ENCODE measurements at regions not wholly inside any gene's neighbourhood (a gene's known extent, or its start where the extent isn't known, plus 50 kb on each side); places are given as distances from the start of the nearest gene placed in this dataset.
"Not testable (repeated sequence)": the region's sequence is repeated elsewhere in the genome, so short reads cannot be mapped to it uniquely, and the experiment has no call there.

DNA sequence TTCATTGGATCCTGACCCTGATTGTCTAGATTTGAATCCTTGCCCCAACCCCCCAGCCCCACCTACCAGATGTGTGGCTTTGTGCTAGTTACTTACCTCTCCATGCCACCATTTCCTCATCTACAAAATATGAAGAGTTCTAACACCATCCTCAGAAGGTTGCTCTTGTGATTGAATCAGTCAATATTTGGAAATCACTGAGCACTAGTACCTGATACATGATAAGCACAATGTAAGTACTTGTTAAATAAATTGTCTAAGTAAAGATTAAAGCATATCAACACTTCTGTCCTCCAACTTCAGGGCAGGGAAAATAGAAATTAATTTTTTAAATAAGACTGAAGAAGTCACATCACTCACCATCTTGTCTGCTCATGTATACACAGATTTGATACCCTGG is 249.6 kb upstream of the KLF3 start:
- no peak for DNase-seq (ENCODE audit: low spot score)

GRCh38 chr4:38415682-38416081 is 248.3 kb upstream of the KLF3 start:
- no peak for DNase-seq (ENCODE audit: low spot score)

- no peak for DNase-seq (ENCODE audit: low spot score)
Observed at GRCh38 chr4:38416450-38417014, 247.5 kb upstream of the KLF3 start.

DNA sequence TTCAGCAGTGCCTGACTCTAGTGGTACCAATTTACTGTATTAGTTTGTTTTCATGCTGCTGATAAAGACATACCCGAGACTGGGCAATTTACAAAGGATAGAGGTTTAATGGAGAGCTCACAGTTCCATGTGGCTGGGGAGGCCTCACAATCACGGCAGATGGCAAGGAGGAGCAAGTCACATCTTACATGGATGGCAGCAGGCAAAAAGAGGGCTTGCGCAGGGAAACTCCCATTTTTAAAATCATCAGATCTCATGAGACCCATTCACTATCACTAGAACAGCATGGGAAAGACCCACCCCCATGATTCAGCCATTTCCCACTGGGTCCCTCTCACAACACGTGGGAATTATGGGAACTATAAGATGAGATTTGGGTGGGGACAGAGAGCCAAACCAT is 243.7 kb upstream of the KLF3 start:
- not testable (repeated sequence) for DNase-seq (ENCODE audit: low spot score)

- DNase-seq (ENCODE audit: low spot score): no peak
Observed at GRCh38 chr4:38422850-38423249, 241.1 kb upstream of the KLF3 start.

- peak; percentile 75 for DNase-seq (ENCODE audit: low spot score)
Observed at GRCh38 chr4:38424151-38424871, 239.7 kb upstream of the KLF3 start.

- DNase-seq (ENCODE audit: low spot score): no peak
Observed at GRCh38 chr4:38426532-38426931, 237.5 kb upstream of the KLF3 start.

DNA sequence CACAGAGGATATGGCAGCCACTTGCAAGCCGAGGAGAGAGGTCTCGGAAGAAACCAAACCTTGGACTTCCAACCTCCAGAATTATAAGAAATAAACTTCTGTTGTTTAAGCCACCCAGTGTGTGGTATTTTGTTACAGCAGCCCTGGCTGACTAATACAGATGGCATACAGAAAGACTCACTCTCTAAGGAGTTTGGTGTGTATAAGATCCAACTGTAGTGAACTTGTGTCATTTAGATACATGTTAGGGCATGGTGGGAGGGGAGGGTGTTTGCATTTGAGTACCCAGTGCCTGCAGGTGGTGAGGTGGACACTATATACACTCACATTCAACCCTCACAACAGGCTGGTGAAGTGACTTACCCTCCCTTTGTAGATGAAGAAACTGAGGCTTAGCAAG is 233.2 kb upstream of the KLF3 start:
- DNase-seq (ENCODE audit: low spot score): no peak

DNA sequence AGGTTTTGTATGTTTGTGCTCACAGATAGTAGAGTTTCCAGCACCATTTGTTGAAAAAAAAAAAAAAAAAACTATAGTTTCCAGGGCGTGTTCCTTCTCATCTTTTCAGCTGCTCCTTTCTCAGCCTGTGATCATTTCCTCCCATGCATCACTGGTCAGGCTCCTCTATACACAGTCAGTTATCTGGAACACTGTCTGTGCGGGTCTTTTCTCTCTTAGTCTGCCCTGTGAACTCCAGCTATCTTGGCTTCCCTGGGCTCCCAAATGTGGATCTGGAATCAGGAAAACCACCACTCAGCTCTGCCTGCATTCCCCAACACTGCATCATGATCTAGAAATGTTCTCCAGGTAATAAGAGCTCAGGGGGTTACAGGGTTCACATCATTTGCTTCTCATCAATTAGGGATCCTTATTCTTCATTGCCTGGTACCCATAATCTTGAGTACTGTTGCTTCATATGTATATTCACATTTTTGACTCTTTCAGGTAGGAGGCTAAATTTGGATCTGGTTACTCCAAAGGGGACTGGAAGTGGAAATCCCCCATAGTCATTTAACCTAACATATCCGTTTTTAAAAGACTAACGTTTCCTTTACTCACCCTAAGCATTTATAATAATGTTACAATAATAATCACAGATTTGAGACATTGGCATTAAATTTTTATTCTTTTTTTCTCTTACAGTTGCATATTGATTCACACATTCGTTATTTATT is 221.8 kb upstream of the KLF3 start:
- no peak for DNase-seq (ENCODE audit: low spot score)

- no peak for DNase-seq (ENCODE audit: low spot score)
Observed at GRCh38 chr4:38449506-38450174, 214.4 kb upstream of the KLF3 start.

- no peak for DNase-seq (ENCODE audit: low spot score)
Observed at GRCh38 chr4:38452009-38452408, 212.0 kb upstream of the KLF3 start.

DNA sequence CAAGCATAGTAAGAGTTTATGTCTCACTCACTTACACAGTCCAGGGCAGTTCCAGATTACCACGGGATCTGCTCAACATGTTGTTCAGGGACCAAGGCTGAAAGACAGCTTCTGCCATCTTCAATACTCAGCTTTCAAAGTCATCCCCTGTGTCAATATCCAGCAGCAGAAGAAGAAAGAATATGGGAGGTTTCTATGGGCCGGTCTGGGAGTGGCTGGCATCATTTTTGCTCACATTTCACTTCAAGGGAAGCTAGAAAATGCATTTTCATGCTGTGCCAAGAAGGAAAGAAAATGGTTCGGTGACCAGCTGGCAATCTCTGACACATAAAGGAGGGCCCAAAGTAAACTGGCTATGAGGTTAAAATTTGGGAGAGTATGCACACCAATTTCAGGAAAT is 211.5 kb upstream of the KLF3 start:
- no peak for DNase-seq (ENCODE audit: low spot score)

- DNase-seq (ENCODE audit: low spot score): no peak
Observed at GRCh38 chr4:38453253-38453881, 210.6 kb upstream of the KLF3 start.

- no peak for DNase-seq (ENCODE audit: low spot score)
Observed at GRCh38 chr4:38454284-38454683, 209.7 kb upstream of the KLF3 start.

DNA sequence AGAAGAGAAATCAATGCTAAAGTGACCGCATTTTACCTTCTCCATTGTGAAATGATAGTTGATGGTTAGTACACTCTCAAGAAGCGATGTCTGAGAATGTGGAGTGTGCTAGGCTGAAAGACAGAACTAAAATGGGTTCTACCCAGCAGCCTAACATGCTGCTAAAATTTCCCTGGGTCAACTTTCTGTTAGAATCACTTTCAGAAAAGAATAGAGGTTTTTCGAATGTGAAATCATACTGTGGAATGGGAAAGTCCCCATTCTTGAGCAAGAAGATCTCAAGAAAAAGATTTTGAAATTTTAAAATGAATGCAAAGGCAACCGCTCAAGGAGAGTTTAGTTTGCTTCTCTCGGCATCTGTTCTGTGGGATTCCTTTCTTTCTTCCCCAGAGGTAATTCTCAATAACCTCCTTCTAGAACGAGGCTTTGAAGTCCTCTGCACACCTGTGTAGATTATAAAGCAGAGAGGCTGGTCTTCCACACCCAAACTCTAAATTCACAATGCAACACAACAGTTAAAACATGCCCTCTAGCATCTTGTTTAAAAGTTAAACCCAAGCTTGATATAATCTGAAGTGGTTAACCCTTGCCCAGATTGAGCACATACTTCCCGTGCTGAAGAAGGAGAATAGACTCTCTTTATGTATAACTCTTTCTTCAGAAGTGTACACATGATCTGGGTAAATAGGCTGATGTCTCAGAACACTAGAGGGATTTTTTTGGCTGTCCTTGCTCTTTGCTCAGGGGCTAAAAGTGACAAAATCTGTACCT is 208.7 kb upstream of the KLF3 start:
- no peak for DNase-seq (ENCODE audit: low spot score)

GRCh38 chr4:38456096-38456495 is 207.9 kb upstream of the KLF3 start:
- no peak for DNase-seq (ENCODE audit: low spot score)

GRCh38 chr4:38461342-38461741 is 202.7 kb upstream of the KLF3 start:
- no peak for DNase-seq (ENCODE audit: low spot score)

- no peak for DNase-seq (ENCODE audit: low spot score)
Observed at GRCh38 chr4:38462367-38463055, 201.5 kb upstream of the KLF3 start.

GRCh38 chr4:38463268-38463958 is 200.6 kb upstream of the KLF3 start:
- no peak for DNase-seq (ENCODE audit: low spot score)

- no peak for DNase-seq (ENCODE audit: low spot score)
Observed at GRCh38 chr4:38464328-38464727, 199.7 kb upstream of the KLF3 start.

Data from mucosa of gallbladder (tissue), 1 donor.